Muscle of arm (tissue), 1 donor: ENCODE measurements at regions not wholly inside any gene's neighbourhood (a gene's known extent, or its start where the extent isn't known, plus 50 kb on each side); places are given as distances from the start of the nearest gene placed in this dataset.
"Not testable (repeated sequence)": the region's sequence is repeated elsewhere in the genome, so short reads cannot be mapped to it uniquely, and the experiment has no call there.

Source experiments
- DNase-seq: peaks from one replicate; pipeline ENCODE4 v3.0.0-alpha.2; 2013

DNA sequence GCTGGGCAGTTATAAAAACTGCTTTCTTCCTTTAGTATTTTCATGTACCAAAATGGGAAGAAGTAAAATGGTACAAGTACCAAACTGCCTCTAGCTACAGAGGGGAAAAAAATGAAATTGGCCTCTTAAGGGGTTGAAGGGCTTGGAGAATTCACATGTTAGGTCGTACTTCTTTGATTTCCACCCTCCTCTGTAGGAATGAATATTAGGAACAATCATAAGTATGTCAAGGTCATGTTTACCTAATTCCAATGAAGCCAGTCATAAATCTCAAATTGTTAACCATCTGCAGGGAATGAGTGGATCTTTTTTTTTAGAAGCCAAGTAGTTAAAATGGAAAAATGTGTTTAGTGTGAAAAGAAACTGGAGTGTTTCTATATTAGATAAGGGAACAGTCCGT lies 772.6 kb downstream of the PRIM2 start:
- not testable (repeated sequence) for DNase-seq

GRCh38 chr6:58097251-58097650 lies 779.8 kb downstream of the PRIM2 start:
- not testable (repeated sequence) for DNase-seq

GRCh38 chr6:58113960-58114359 lies 796.5 kb downstream of the PRIM2 start:
- DNase-seq, result no peak

GRCh38 chr6:58117162-58117561 lies 799.7 kb downstream of the PRIM2 start:
- DNase-seq, result not testable (repeated sequence)

DNA sequence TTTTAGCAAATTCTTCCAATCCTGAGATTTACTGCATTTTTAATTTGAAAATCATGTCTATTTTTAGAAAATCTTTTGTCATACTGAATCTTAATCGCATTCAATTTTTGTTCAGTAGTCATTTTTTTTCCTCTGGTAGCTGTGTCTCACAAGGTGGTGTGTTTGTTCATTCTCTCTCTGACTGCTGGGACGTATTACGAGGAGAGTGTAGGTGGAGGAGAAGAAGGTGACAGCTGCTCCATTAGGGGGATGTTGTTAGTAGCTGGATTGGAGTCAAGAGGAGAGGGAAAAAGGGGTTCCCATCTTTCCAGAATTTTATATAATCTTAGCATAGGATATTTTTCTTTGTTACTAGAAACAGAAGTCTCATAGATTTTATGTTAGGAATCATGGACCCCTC lies 804.2 kb downstream of the PRIM2 start:
- not testable (repeated sequence) for DNase-seq

GRCh38 chr6:58123770-58124169 lies 806.3 kb downstream of the PRIM2 start:
- not testable (repeated sequence) for DNase-seq

DNA sequence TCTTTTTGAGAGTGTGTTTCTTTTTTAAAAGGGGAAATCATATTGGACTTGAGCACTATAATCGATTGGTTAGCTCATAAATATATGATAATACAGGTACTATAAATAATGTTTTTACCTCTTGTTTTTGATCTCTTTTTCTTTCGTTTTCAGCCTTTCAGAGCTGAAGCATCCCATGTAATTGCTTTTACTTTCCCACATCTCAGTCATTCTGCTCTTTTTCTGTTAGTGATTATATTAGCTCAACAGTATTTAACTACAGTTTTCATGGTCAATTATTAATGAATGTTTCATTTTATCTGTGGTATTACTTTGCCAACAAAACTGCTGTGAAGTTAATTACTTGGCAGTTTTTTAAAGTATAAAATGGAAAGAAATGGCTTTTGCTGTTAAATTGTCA lies 811.1 kb downstream of the PRIM2 start:
- not testable (repeated sequence) for DNase-seq

DNA sequence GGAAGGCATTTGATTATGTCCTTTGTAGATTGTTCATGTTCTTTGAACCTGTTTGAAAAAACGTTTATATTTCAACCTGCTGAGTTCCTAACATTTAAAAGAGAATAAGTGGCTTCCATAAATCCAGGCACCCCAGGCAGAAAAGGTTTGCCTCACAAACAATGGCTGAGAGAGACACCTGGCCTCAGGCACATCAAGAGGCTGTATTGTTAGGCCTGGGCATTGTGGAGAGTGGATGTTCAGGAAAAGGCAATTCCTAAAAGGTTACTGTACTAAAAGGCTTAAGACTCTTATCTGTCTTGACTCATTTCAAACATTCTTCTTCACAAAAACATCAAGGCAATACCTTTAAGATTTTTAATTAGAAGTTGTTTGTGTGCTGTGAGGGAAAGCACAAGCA lies 811.7 kb downstream of the PRIM2 start:
- not testable (repeated sequence) for DNase-seq

GRCh38 chr6:58139746-58140145 lies 822.3 kb downstream of the PRIM2 start:
- DNase-seq, result not testable (repeated sequence)

DNA sequence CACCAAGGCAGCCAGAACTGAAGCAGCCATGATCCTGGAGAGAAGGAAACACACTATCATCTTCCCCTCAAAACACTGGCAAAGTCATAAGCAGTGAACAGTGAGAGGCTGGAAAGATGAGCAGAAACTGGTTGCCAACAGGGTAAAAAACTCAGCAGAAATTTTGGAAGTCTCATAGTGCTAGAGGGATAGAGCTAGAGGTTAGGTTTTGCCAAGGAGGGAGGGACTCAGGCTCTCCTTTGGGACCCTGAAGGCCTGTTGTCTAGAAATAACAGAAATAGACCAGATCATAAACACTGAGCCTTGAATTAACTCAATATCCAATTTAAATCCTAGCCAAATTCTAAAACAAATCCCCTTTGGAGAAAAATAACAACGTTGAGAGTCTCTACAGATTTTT lies 853.6 kb downstream of the PRIM2 start:
- DNase-seq, result not testable (repeated sequence)

DNA sequence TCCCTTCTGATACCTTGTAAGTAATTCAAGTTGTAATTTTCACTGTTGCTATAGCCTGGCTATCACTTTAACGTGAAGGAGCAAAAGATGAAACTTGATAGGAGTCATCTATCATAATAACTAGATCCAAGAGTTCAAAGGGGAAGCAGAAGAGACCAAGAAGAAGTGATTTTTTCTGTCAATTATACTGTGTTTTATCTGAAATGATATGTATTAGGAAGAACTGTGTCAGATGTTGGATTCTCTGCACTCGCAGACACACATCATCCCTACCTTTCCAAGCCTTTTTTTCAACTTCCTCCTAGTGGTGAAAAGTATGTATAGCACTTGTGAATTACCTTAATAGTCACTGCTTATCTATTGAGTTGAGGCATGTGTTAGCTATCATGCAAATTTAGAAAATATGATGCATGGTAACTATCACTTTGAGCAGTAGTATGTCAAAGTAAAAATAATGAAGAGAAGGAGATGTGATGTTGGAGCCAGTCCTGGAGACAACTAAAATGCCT lies 864.2 kb downstream of the PRIM2 start:
- DNase-seq, result not testable (repeated sequence)

DNA sequence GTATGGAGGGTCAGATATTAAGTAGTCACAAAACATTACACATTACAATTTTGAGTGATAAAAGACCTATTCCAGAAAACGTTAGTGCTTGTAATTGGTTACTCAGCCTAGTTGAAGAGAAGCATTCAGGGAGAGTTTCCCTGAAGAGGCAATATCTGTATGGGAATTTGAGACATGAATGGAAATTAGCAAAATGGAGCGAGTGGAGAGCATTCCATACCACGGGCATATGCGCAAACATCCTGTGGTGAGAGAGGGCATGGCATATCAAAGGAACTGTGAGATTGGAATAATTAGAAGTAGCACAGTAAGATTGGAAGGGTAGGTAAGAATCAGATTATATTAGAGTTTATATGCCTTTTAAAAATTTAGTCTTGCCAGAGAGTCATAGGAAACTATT lies 867.9 kb downstream of the PRIM2 start:
- not testable (repeated sequence) for DNase-seq

DNA sequence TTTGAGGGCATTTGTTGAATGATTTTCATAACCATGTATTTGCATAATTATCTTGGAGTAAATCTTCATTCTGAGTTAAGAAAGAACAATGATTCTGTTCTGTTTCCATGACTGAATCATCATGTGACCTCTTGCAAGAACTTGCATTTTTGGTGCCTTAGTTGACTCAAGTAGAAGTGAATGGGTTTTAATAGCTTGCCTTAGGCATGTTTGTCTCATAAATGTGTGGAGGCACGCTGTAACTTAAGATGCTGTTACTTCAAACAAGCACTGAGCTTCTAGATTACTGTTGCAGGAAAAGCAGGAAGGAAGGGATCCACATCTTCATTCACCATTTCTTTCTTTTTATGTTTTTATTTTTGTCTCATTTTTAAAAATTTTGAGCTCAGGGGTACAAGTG lies 875.8 kb downstream of the PRIM2 start:
- not testable (repeated sequence) for DNase-seq

DNA sequence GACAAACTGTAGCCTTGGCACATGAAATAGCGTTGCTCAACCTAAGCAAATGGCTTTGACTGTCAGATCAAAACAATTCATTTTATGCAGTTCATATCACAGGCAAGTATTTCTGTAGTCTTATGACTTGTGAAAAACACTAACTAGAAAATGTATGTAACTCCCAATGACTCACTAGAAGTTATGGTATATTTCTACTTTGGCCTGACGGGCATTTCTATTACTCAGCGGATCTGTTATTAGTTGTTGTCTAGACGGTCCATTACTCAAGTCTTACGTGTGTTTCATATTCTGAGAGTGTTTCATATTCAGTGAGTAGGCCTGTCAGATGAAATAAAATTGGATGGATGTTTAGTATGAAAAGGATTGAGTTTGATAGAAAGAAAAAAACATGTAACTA lies 880.9 kb downstream of the PRIM2 start:
- no peak for DNase-seq

DNA sequence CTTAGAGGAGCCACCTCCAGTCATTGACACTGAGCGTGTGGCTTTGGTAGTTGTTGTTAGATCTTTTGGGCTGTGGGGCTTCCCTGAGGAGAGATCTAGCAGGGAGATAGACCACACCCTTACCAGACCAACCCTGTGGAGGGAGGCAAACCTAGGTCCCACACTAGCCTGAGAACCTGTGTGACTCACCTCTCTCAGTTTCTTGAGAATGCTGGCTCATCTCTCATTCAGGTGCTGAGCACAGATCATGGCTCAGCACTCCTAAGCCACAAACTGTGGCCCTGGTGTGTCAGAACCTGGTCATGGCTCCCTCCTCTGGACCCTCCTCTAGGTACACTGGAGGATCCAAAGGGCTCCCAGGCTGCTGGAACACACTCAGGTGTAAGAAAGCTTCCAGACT lies 919.7 kb downstream of the PRIM2 start:
- not testable (repeated sequence) for DNase-seq

DNA sequence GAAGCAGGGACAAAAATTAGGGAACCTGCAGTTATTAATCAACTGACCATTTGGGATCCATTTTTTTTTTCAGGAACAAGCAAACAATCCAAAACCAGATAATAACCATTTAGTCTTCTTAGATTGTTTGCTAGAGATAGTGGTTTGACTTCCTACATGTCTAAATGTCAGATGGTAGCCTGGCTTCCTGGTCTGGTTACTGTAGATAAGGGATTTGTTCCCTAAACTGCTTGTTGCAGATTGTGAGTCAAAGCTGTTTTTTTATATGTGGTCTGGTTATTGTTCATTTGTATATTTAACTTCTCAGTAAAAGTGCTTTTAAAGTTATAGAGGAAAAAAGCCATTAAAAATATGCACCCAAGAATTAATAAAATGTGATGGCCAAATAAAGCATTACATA lies 921.0 kb downstream of the PRIM2 start:
- not testable (repeated sequence) for DNase-seq

DNA sequence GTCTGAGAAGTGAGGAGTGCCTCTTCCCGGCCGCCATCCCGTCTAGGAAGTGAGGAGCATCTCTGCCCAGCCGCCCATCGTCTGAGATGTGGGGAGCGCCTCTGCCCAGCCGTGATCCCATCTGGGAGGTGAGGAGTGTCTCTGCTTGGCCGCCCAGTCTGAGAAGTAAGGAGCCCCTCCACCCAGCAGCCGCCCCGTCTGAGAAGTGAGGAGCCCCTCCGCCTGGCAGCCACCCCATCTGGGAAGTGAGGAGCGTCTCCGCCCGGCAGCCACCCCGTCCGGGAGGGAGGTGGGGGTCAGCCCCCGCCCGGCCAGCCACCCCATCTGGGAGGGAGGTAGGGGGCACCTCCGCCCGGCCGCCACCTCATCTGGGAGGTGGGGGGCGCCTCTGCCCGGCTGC lies 940.2 kb downstream of the PRIM2 start:
- DNase-seq, result not testable (repeated sequence)

- DNase-seq, result no peak
Observed at GRCh38 chr6:58290177-58290576, 972.7 kb downstream of the PRIM2 start.

DNA sequence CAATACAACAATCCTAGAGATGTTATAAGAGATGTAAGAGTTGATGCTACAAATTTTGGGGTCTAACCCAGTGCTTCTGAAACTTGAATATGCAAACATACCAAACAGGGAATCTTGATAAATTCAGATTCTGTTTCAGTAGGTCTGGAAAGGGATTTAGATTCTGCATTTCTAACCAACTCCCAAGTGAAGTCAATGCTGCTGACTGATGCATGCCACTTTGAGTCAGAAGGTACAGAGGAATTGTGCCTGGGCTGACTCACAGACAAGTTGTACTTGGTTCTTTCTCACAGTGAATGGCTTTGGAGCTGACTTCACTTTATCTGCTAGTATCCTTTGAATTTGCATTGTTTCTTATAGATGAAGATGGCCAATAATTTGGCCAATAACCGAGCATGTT lies 973.9 kb downstream of the PRIM2 start:
- not testable (repeated sequence) for DNase-seq

- not testable (repeated sequence) for DNase-seq
Observed at GRCh38 chr6:58307901-58308300, 990.5 kb downstream of the PRIM2 start.

GRCh38 chr6:58332108-58332507 lies 1014.7 kb downstream of the PRIM2 start:
- DNase-seq, result not testable (repeated sequence)

DNA sequence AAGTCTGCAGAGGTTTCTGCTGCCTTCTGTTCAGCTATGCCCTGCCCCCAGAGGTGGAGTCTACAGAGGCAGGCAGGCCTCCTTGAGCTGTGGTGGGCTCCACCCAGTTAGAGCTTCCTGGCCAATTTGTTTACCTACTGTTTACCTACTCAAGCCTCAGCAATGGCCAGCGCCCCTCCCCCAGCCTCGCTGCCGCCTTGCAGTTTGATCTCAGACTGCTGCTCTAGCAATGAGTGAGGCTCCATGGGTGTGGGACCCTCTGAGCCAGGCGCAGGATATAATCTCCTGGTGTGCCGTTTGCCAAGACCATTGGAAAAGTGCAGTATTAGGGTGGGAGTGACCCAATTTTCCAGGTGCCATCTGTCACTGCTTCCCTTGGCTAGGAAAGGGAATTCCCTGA lies 1024.9 kb downstream of the PRIM2 start:
- DNase-seq, result not testable (repeated sequence)

DNA sequence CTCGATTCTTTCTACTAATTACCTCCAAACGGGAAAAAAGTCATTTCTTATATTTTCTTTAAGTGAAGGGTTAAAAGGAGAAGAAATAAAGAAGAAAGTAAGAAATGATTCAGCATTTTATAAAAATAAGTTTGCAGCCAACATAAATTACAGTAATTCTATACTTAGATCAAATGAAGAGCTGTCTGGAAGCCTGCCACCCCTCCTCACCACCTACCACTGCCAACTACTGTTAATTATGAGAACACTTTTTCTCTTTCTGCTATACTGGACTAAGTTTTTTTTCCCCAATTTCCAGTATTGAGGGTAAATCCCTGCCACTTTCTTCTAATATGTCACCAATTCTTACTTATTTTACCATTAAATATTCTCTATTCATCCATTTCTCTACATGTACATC lies 1030.1 kb downstream of the PRIM2 start:
- DNase-seq, result not testable (repeated sequence)

DNA sequence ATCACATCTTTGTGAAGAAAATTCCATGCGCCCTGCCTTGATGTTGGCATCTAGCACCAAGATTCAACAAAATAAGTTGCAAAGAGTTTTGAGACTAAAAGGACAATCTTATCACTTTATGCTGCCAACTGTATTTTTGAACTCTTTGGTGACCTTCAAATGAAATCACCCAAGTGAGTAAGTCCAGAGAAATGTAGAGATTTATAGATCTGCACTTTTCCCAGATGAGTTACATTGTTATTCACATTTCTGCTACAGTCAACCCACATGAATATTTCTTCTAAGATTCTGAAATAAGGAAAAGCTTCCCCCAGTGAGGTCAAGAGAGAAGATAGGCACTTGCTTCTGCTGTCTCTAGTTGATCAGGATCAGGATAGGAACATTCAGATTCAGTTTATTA lies 1034.2 kb downstream of the PRIM2 start:
- not testable (repeated sequence) for DNase-seq
